CD14-positive monocyte (primary cell): ENCODE measurements at regions not wholly inside any gene's neighbourhood (a gene's known extent, or its start where the extent isn't known, plus 50 kb on each side); places are given as distances from the start of the nearest gene placed in this dataset.

ENCODE experiments used
- DNase-seq, 3 donors: peaks; one replicate each; pipeline ENCODE4 v3.0.0-alpha.2; 2011 to 2022
- H2AFZ ChIP-seq: 2 replicates; pipeline ENCODE4 v1.6.0; 2012; ENCODE audit warnings: mild to moderate bottlenecking, low read depth, low read length, inconsistent platforms; ENCODE audit not compliant: insufficient read depth, poor library complexity, severe bottlenecking
- H3K27ac ChIP-seq, 2 donors: 1 replicate in 1 of 2; 2 replicates in 1 of 2; pipeline ENCODE4 v1.5.1; 2012 to 2013; ENCODE audit warnings: low read length in 2 of 2, control low read depth in 1 of 2, inconsistent platforms in 1 of 2, low read depth in 1 of 2, mild to moderate bottlenecking in 1 of 2
- H3K27me3 ChIP-seq, 2 donors: one replicate each; pipeline versions ENCODE4 v1.6.0 to v1.6.1; 2011 to 2013; ENCODE audit warnings: low read length in 2 of 2; ENCODE audit not compliant: control insufficient read depth in 2 of 2, insufficient read depth in 2 of 2
- H3K36me3 ChIP-seq, 2 donors: replicated peaks in 1 of 2; 1 replicate in 1 of 2; 2 replicates in 1 of 2; pipeline versions ENCODE4 v1.5.1 to v1.6.1; 2012 to 2013; ENCODE audit warnings: low read length in 2 of 2, control low read depth in 1 of 2, inconsistent platforms in 1 of 2, mild to moderate bottlenecking in 1 of 2; ENCODE audit not compliant: insufficient read depth in 2 of 2, control insufficient read depth in 1 of 2
- H3K4me1 ChIP-seq, 2 donors: 1 replicate in 1 of 2; 2 replicates in 1 of 2; pipeline versions ENCODE4 v1.5.1 to v1.6.1; 2012 to 2013; ENCODE audit warnings: low read length in 2 of 2, control low read depth in 1 of 2, inconsistent platforms in 1 of 2, mild to moderate bottlenecking in 1 of 2, moderate library complexity in 1 of 2; ENCODE audit not compliant: insufficient read depth in 2 of 2, control insufficient read depth in 1 of 2
- H3K4me2 ChIP-seq: replicated peaks from 2 replicates; pipeline ENCODE3; 2012; ENCODE audit warnings: low read length, moderate library complexity, mild to moderate bottlenecking; ENCODE audit not compliant: poor library complexity, severe bottlenecking; ENCODE audit errors: extremely low read depth
- H3K4me3 ChIP-seq, 3 experiments: fragments of 200-600 bp in 1 of 3; sonication (generic) in 1 of 3; replicated peaks in 1 of 3; 1 replicate in 2 of 3; 2 replicates in 1 of 3; pipeline ENCODE4 v1.5.1; 2011 to 2013; ENCODE audit warnings: low read length in 3 of 3, mild to moderate bottlenecking in 3 of 3, control low read depth in 2 of 3, low read depth in 2 of 3, inconsistent platforms in 1 of 3, moderate library complexity in 1 of 3
- H3K79me2 ChIP-seq: 2 replicates; pipeline ENCODE4 v1.6.0; 2012; ENCODE audit warnings: mild to moderate bottlenecking, control low read depth, inconsistent platforms, low read length, moderate library complexity; ENCODE audit not compliant: insufficient read depth
- H3K9ac ChIP-seq: 2 replicates; pipeline ENCODE4 v1.6.0; 2017; ENCODE audit warnings: low read length, mild to moderate bottlenecking; ENCODE audit not compliant: insufficient read depth, poor library complexity, severe bottlenecking
- H3K9me3 ChIP-seq, 2 donors: replicated peaks in 1 of 2; 1 replicate in 1 of 2; 2 replicates in 1 of 2; pipeline versions ENCODE4 v1.5.1 to v1.6.1; 2012 to 2013; ENCODE audit warnings: low read length in 2 of 2, control low read depth in 1 of 2; ENCODE audit not compliant: control insufficient read depth in 1 of 2, insufficient read depth in 1 of 2
- H4K20me1 ChIP-seq: 2 replicates; pipeline ENCODE4 v1.6.0; 2012; ENCODE audit warnings: mild to moderate bottlenecking, low read length, control low read depth, moderate library complexity; ENCODE audit not compliant: insufficient read depth
- H3K27ac Mint-ChIP-seq, 7 donors: one replicate each; pipeline ENCODE4 v1.8.0; 2020; ENCODE audit warnings: mild to moderate bottlenecking in 7 of 7, mixed read lengths in 7 of 7, moderate library complexity in 6 of 7, inconsistent platforms in 2 of 7
- H3K27me3 Mint-ChIP-seq, 3 donors: one replicate each; pipeline ENCODE4 v1.8.0; 2021 to 2022; ENCODE audit warnings: low read depth in 3 of 3, mild to moderate bottlenecking in 3 of 3, mixed read lengths in 3 of 3, moderate library complexity in 3 of 3, inconsistent platforms in 1 of 3
- H3K36me3 Mint-ChIP-seq, 2 donors: one replicate each; pipeline ENCODE4 v1.8.0; 2020; ENCODE audit warnings: mixed read lengths in 2 of 2, inconsistent platforms in 1 of 2, mild to moderate bottlenecking in 1 of 2
- H3K4me1 Mint-ChIP-seq: one replicate; pipeline ENCODE4 v1.8.0; 2020; ENCODE audit warnings: mild to moderate bottlenecking, mixed read lengths
- H3K4me3 Mint-ChIP-seq, 2 donors: one replicate each; pipeline ENCODE4 v1.8.0; 2020; ENCODE audit warnings: mild to moderate bottlenecking in 2 of 2, mixed read lengths in 2 of 2, moderate library complexity in 1 of 2
- H3K9me3 Mint-ChIP-seq, 7 donors: one replicate each; pipeline ENCODE4 v1.8.0; 2020 to 2022; ENCODE audit warnings: mixed read lengths in 7 of 7, mild to moderate bottlenecking in 6 of 7, moderate library complexity in 6 of 7, inconsistent platforms in 2 of 7
- WGBS: methylation state at CpG from one replicate; pipeline ENCODE4 v1.1.5; 2013; ENCODE audit warnings: missing lambda C conversion rate; ENCODE audit not compliant: insufficient coverage; 5-methylcytosine and 5-hydroxymethylcytosine counted together
- intact Hi-C, 2 donors: fragments of 100-400 bp; cut with micrococcal nuclease; formaldehyde crosslinking; loops; one replicate each; pipeline versions ENCODE4 v1.15.0 to v1.15.1; 2023
- TF ChIP-seq, protein P1 (sequence below): fragments of 200-600 bp; IDR thresholded peaks from one replicate; pipeline ENCODE4 v1.8.0; 2022; ENCODE audit warnings: antibody characterized with exemption, mild to moderate bottlenecking

DNA sequence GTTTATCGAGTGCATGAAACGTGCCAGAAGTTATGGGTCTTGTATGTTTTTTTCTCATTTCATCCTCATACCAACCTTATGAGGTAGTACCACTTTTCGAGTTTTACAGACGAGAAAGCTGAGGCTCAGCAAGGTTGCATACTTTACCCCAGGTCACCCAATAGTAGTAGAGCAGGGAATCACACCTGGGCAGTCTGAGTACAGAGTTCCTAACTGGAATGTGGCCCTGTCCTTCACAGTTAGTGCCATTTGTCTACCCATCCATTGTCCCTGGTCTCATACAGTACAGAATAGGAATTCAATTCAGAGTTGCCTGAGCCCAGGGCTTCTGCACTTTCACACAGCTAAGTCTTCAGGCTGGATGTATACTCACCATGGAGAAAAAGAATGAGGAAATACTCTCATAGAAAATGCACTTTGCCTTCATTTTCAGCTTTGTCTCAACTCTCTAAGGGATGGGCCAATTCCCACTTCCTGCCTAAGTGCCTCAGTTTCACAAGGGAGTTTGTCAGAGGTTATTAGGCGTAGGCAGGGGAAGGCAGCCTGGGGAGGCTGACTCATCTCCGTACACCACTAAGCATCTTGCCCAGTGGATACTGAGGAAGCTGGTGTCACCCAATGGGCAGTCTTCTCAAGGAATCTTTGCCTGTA is 93.2 kb downstream of the TMEM212 start:
- Histone ChIP-seq H3K27ac (peak overlapping the region; percentile 67 to 78), H2AFZ (no peak overlapping the region), H3K79me2 (no peaks in the 10 kb centered on the region), H3K4me3 (no peak overlapping the region), H4K20me1 (no peaks in the 10 kb centered on the region), H3K36me3 (no peaks in the 10 kb centered on the region), H3K4me2 (no peak overlapping the region), H3K27me3 (no peaks in the 10 kb centered on the region), H3K4me1 (peaks cover 33 to 41% of the 10 kb centered on the region in 2 donors), H3K9me3 (no peaks in the 10 kb centered on the region), H3K9ac (no peak overlapping the region)
- peak; percentile 88 to 98 (median 98) for DNase-seq
- Mint-ChIP-seq H3K9me3 (peaks cover 0 to 5% (median 0%) of the 10 kb centered on the region in 7 donors), H3K27me3 (no peaks in the 10 kb centered on the region), H3K4me1 (peaks cover 45% of the 10 kb centered on the region), H3K27ac (peak overlapping the region; percentile 85 to 94 (median 93)), H3K4me3 (no peak overlapping the region), H3K36me3 (no peaks in the 10 kb centered on the region)
- TF ChIP-seq, protein P1, sequence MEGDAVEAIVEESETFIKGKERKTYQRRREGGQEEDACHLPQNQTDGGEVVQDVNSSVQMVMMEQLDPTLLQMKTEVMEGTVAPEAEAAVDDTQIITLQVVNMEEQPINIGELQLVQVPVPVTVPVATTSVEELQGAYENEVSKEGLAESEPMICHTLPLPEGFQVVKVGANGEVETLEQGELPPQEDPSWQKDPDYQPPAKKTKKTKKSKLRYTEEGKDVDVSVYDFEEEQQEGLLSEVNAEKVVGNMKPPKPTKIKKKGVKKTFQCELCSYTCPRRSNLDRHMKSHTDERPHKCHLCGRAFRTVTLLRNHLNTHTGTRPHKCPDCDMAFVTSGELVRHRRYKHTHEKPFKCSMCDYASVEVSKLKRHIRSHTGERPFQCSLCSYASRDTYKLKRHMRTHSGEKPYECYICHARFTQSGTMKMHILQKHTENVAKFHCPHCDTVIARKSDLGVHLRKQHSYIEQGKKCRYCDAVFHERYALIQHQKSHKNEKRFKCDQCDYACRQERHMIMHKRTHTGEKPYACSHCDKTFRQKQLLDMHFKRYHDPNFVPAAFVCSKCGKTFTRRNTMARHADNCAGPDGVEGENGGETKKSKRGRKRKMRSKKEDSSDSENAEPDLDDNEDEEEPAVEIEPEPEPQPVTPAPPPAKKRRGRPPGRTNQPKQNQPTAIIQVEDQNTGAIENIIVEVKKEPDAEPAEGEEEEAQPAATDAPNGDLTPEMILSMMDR, result no peak
- intact Hi-C loops, result loop anchor here (5.0 to 10.0 kb wide), 3 partner anchors 41 to 101 kb away; partner anchors contain the start of gene FNDC3B (in 2 of the 2)
- no CpG with 5 or more reads among the region's 6 CpGs for WGBS

DNA sequence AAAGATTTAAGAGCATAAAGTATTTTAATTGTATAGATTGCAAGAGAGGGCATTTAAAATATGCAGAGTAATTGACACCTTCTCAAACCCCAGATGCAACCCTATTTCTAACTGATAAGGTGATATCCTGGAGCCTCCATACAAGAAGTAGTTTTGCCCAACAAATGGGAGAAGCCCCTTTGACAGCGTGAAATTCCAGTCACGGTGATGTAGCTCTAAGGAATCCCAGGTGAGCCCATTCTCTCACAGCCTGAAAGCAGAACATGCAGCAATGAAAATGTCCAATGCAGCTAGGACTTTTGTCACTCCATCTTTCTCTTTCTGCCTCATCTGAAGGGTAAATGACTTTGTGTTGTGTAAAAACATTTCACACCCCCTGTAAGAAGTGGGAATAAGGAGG is 96.4 kb downstream of the TMEM212 start:
- H3K36me3 Mint-ChIP-seq, result no peaks in the 10 kb centered on the region
- H3K4me3 ChIP-seq, result no peak overlapping the region
- H3K4me1 Mint-ChIP-seq, result peaks cover 43% of the 10 kb centered on the region
- H3K27ac Mint-ChIP-seq, result no peak overlapping the region
- H3K36me3 ChIP-seq, result no peaks in the 10 kb centered on the region
- H3K9me3 ChIP-seq, result no peaks in the 10 kb centered on the region
- no peaks in the 10 kb centered on the region for H3K79me2 ChIP-seq
- H3K4me1 ChIP-seq, result peaks cover 31 to 35% of the 10 kb centered on the region in 2 donors
- DNase-seq, result no peak
- intact Hi-C loops, result loop anchor here (5.0 to 10.0 kb wide), 3 partner anchors 38 to 98 kb away; partner anchors contain the start of gene FNDC3B (in 2 of the 2)
- H3K27me3 Mint-ChIP-seq, result no peaks in the 10 kb centered on the region
- no peak overlapping the region for H3K4me2 ChIP-seq
- H3K27ac ChIP-seq, result no peak overlapping the region
- no peak overlapping the region for H2AFZ ChIP-seq
- H3K9ac ChIP-seq, result no peak overlapping the region
- H3K9me3 Mint-ChIP-seq, result peaks cover 0 to 5% (median 0%) of the 10 kb centered on the region in 7 donors
- 100% methylated on average over 2 of the region's 2 CpGs for WGBS
- TF ChIP-seq, protein P1, result no peak
- no peak overlapping the region for H3K4me3 Mint-ChIP-seq
- H3K27me3 ChIP-seq, result no peaks in the 10 kb centered on the region
- H4K20me1 ChIP-seq, result no peaks in the 10 kb centered on the region
